Glutamatergic neuron (in vitro differentiated cells): ENCODE measurements at regions not wholly inside any gene's neighbourhood (a gene's known extent, or its start where the extent isn't known, plus 50 kb on each side); places are given as distances from the start of the nearest gene placed in this dataset.

Experiments
- DNase-seq: peaks from one replicate; pipeline ENCODE4 v3.0.0; 2022
- H3K27ac Mint-ChIP-seq: one replicate; pipeline ENCODE4 v1.8.0; 2020; ENCODE audit warnings: mild to moderate bottlenecking, mixed read lengths, inconsistent platforms; ENCODE audit not compliant: unreplicated experiment
- H3K27me3 Mint-ChIP-seq: one replicate; pipeline ENCODE4 v1.8.0; 2020; ENCODE audit warnings: mild to moderate bottlenecking, moderate library complexity, mixed read lengths, inconsistent platforms; ENCODE audit not compliant: unreplicated experiment
- H3K36me3 Mint-ChIP-seq: one replicate; pipeline ENCODE4 v1.8.0; 2020; ENCODE audit warnings: mild to moderate bottlenecking, mixed read lengths, inconsistent platforms; ENCODE audit not compliant: unreplicated experiment
- H3K4me1 Mint-ChIP-seq: one replicate; pipeline ENCODE4 v1.8.0; 2020; ENCODE audit warnings: mild to moderate bottlenecking, low read depth, mixed read lengths, inconsistent platforms; ENCODE audit not compliant: unreplicated experiment
- H3K4me3 Mint-ChIP-seq: one replicate; pipeline ENCODE4 v1.8.0; 2020; ENCODE audit warnings: mild to moderate bottlenecking, mixed read lengths, inconsistent platforms; ENCODE audit not compliant: unreplicated experiment
- H3K9me3 Mint-ChIP-seq: one replicate; pipeline ENCODE4 v1.8.0; 2020; ENCODE audit warnings: mild to moderate bottlenecking, moderate library complexity, mixed read lengths, inconsistent platforms; ENCODE audit not compliant: unreplicated experiment
- TF ChIP-seq, protein P1 (sequence below): fragments of 200-600 bp; sonication (generic); IDR thresholded peaks from one replicate; pipeline ENCODE4 v1.5.0; 2021; ENCODE audit not compliant: partially characterized antibody, unreplicated experiment

DNA sequence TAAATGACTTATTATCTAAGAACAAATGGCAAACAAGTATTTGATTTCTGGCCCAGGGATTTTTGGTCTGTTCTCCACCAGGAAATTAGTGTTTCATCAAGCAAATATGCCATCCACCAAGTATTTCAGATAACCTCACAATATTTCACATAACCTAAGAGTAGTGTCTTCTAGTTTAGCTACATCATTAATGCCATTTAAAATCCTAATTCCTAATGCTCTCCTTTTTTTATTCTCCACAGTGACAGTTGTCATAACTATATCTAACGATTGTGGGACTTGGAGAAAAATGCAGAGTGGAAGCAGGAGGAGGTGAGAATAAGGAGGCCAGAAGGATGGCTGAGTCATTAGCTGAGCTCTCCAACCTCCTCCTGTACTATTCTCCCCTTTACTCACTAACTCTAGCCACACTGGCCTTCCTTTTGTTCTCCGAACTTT lies 58.5 kb upstream of the CTLA4 start:
- Mint-ChIP-seq H3K27me3 (no peaks in the 10 kb centered on the region), H3K9me3 (no peaks in the 10 kb centered on the region), H3K36me3 (no peaks in the 10 kb centered on the region), H3K4me1 (no peaks in the 10 kb centered on the region), H3K4me3 (no peak overlapping the region), H3K27ac (no peak overlapping the region)
- DNase-seq, result no peak
- TF ChIP-seq, protein P1, sequence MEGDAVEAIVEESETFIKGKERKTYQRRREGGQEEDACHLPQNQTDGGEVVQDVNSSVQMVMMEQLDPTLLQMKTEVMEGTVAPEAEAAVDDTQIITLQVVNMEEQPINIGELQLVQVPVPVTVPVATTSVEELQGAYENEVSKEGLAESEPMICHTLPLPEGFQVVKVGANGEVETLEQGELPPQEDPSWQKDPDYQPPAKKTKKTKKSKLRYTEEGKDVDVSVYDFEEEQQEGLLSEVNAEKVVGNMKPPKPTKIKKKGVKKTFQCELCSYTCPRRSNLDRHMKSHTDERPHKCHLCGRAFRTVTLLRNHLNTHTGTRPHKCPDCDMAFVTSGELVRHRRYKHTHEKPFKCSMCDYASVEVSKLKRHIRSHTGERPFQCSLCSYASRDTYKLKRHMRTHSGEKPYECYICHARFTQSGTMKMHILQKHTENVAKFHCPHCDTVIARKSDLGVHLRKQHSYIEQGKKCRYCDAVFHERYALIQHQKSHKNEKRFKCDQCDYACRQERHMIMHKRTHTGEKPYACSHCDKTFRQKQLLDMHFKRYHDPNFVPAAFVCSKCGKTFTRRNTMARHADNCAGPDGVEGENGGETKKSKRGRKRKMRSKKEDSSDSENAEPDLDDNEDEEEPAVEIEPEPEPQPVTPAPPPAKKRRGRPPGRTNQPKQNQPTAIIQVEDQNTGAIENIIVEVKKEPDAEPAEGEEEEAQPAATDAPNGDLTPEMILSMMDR, result no peak

GRCh38 chr2:203809991-203810510 lies 57.5 kb upstream of the CTLA4 start:
- Mint-ChIP-seq H3K36me3 (no peaks in the 10 kb centered on the region), H3K4me3 (no peak overlapping the region), H3K27ac (no peak overlapping the region), H3K4me1 (no peaks in the 10 kb centered on the region), H3K9me3 (no peaks in the 10 kb centered on the region), H3K27me3 (peaks cover 5% of the 10 kb centered on the region)
- TF ChIP-seq, protein P1, result no peak
- no peak for DNase-seq

GRCh38 chr2:203811491-203812221 lies 55.9 kb upstream of the CTLA4 start:
- H3K4me1 Mint-ChIP-seq, result peaks cover 4% of the 10 kb centered on the region
- H3K27me3 Mint-ChIP-seq, result peaks cover 5% of the 10 kb centered on the region
- H3K36me3 Mint-ChIP-seq, result no peaks in the 10 kb centered on the region
- no peak overlapping the region for H3K27ac Mint-ChIP-seq
- H3K4me3 Mint-ChIP-seq, result no peak overlapping the region
- no peaks in the 10 kb centered on the region for H3K9me3 Mint-ChIP-seq
- TF ChIP-seq, protein P1, result no peak
- no peak for DNase-seq

- no peak overlapping the region for H3K4me3 Mint-ChIP-seq
- peaks cover 8% of the 10 kb centered on the region for H3K27me3 Mint-ChIP-seq
- no peak overlapping the region for H3K27ac Mint-ChIP-seq
- peaks cover 4% of the 10 kb centered on the region for H3K4me1 Mint-ChIP-seq
- no peaks in the 10 kb centered on the region for H3K9me3 Mint-ChIP-seq
- no peaks in the 10 kb centered on the region for H3K36me3 Mint-ChIP-seq
- no peak for DNase-seq
- TF ChIP-seq, protein P1, result no peak
These were observed 55.0 kb upstream of the CTLA4 start for GRCh38 chr2:203812294-203813221.
